ENCODE measurements at regions not wholly inside any gene's neighbourhood (a gene's known extent, or its start where the extent isn't known, plus 50 kb on each side); places are given as distances from the start of the nearest gene placed in this dataset.
"Not testable (repeated sequence)": the region's sequence is repeated elsewhere in the genome, so short reads cannot be mapped to it uniquely, and the experiment has no call there.

DNA sequence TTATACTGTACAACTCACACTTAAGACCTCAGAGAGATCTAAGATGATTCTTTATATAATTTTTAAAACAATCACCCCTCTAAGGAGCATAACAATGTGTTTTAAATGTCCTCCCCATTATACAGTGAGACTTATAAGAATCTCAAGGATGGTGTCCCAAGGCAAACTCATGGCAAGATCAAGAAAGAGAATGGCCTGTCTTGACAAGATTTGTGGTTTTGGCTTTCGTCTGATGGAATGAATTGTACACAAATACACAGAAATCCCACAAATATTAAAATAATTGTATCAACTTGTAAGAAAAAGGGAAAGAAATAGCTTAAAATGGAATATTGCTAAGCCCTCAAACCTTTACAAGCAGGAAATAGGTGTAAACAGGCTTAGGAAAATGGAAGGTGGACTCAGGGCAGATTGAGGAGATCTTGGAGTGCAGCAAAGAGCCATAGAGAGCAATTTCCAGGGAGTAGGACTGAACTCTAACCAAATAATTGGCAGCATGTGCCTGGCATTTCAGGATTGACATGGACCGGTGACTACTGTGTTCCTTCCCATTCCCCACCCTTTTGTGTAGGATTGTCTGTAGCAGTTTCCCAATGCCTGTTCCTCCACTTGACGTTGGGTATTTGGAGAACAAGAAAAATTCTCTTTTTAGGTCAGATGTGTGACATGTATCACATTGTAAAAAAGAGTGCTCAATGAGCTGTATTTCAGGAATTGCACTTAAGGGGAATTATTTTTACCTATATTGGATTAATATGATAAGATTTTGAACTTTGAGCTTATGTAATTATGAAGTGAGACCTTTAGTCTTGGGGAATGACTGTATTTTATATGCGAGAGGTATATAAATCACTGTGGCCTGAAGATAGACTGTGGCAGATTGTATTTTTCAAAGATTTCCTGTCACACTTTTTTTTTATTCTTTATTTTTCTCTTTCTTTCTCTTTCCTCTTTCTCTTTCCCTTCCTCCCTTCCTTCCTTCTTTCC, 317.8 kb upstream of the SLITRK3 start:
- no peak for DNase-seq

DNA sequence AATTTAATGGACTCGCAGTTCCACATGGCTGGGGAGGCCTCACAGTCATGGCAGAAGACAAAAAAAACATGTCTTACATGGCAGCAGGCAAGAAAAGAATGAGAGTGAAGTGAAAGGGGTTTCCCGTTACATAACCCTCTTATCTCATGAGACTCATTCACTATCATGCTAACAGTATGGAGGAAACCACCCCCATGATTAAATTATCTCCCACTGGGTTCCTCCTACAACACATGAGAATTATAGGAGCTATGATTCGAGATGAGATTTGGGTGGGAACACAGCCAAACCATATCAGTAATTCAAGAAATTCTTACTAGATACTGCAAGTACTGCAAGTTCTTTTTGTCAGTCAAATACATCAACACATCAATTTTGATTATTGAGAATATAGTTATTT, 311.4 kb upstream of the SLITRK3 start:
- DNase-seq, result no peak

DNA sequence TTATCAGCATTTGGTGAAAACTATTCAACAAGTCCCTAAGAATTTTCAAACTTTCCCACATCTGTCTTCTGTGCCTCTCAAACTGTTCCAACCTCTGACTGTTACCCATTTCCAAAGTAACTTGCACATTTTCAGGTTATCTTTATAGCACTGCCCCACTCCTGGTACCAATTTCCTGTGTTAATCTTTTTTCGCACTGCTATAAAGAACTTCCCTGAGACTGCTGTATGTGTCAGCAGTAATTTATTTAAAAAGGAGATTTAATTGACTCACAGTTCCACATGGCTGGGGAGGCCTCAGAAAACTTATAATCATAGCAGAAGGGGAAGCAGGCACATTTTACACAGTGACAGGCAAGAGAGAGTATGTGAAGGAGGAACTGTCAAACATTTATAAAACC, 310.9 kb upstream of the SLITRK3 start:
- no peak for DNase-seq

DNA sequence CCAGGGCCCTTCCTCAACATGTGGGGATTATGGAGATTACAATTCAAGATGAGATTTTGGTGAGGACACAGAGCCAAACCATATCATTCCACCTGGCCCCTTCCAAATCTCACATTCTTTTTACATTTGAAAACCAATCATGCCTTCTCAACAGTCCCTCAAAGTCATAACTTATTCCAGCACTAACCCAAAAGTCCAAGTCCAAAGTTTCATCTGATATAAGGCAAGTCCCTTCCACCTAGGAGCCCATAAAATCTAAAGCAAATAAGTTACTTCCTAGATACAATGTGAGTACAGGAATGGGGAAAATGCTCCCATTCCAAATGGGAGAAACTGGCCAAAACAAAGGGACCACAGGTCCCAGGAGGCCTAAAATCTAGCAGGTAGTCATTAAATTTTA, 309.5 kb upstream of the SLITRK3 start:
- DNase-seq, result no peak

DNA sequence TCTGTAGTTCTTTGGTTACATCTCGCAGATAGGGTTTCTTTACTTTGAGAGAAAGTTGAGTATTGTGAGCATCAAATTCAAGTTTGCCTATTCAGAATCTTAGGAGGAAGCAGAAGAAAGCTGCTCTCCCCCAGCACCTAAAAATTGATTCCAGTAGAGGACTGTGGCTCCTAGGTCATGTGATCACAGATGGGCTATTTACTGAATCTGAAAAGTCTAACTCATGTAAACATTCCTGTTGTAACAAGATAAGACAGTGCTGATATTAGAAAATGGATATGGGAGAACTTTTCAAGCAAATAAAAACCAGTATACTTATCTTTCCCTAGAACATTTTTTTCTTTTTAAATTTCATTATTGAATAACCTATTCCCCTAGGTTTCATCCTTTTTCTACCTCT, 308.4 kb upstream of the SLITRK3 start:
- DNase-seq, result no peak

DNA sequence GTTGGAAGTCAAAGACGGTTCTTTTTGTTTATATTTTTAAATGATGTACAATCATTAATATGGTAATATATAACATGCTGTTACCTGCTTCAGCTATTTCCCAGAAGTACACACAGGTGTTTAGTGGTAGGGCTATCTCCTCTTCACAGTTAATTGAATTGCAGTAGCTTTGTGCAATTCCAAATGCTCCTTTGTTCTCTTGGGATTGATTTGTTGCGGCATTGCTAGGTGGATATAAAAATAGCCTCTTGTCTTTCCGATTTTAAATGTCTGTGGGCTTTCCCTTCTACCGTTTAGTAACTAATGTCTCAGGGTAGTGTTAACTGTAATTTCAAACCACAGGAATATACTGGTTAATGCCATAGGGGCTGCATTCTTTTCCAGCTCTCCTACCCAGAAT, 307.6 kb upstream of the SLITRK3 start:
- DNase-seq, result no peak

DNA sequence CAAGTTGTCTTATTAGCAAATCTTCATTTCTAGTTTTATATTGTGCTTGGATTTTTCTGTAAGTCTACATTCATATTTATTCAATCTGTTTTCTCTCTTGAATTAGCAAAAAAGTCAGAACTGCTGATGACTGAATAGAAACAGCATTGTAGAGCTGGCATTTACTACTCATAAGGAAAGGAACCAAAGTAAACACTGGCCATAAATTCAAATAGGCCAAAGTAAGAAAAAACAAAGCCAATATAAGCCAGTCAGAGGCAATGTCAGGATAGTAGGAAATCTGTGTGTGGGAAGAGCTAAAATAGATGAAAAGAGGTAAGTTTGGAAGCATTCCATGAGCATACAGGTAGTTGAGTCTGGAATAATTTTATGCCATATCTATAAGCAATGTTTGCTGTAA, 307.2 kb upstream of the SLITRK3 start:
- DNase-seq, result no peak

DNA sequence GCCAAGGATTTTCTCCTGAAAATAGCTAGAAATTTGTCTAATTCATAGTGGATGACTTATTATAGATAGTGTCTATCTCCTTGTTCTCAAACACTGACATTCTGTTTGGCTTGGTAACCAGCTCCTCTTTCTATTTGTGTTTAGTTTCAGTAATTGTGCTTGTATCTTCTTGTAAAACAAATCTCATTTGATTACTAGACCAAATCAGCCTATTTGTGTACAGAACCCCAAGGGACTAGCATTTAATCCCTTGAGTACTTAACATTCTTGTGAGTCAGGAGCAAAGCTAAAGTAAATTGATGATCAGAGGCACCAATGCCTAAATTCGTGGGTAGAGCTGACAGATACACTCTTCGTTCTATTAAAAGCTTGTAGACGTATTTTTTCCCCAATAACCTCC, 306.5 kb upstream of the SLITRK3 start:
- DNase-seq, result no peak

DNA sequence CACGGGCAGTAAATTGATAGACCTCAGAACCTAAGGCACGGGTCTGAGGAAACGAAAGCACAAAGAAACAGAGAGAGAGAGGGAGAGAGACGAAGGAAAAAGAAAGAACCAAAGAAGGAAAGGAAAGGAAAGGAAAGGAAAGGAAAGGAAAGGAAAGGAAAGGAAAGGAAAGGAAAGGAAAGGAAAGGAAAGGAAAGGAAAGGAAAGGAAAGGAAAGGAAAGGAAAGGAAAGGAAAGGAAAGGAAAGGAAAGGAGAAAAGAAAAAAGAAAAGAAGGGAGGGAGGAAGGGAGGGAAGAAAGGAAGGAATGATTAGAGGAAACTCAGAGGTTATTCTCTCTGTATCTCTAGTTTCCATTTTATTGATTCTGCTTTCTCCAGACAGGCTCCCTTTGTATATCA, 302.6 kb upstream of the SLITRK3 start:
- DNase-seq, result not testable (repeated sequence)

DNA sequence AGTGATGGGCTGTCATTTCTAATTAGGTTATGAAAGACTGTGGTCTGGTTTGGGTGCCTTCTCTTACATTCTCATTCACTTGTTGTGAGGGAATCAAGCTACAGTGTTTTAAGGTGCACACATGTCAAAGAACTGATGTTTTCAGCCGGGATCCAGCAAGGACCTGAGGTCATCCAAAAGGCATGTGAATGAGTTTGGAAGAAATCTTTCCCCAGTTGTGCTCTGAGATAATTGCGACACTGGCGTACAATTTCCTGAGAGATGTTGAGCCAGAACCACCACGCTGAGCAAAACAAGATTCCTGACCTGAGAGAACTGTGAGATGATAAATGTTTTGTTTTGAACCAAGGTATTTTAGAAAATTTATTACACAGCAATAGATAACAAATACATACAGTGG, 295.3 kb upstream of the SLITRK3 start:
- peak; percentile 64 for DNase-seq

DNA sequence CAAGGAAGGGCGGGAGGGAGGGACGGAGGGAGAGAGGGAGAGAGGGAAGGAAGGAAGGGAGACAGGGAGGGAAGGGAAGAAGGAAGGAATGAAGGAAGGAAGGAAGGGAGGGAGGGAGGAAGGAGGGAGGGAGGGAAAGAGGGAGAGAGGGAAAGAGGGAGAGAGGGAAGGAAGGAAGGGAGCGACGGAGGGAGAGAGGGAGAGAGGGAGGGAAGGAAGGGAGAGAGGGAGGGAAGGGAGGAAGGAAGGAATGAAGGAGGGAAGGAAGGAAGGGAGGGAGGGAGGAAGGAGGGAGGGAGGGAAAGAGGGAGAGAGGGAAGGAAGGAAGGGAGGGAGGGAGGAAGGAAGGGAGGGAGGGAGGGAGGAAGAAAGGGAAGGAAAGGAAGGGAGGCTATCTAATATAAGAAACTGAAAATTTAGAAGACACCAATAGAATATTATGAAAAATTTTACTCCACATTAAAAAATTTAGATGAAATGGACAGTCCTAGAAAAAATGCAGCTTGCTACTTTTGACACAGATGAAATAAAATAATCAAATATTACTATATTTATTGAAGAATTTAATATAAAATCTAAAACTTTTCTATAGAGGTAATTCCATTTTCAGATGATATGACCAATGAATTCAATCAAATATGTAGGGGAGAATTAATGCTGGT, 280.3 kb upstream of the SLITRK3 start:
- no peak for DNase-seq

DNA sequence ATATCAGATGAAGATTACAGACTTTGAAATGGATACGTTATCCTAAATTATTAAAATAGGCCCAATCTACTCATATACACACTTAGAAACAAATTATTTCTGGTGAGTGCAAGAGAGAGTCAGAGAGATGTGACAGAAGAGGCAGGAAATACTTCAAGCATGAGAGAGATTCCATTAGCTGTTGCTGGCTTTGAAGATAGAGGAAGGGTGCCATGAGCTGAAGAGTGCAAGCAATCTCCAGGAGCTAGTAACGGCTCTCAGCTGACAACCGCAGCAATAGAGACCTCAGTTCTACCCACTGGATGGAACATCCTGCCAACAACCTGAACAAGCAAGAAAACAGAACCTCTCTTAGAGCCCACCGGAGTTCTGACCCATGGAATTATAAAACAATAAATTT, 270.7 kb upstream of the SLITRK3 start:
- DNase-seq, result peak; percentile 80

DNA sequence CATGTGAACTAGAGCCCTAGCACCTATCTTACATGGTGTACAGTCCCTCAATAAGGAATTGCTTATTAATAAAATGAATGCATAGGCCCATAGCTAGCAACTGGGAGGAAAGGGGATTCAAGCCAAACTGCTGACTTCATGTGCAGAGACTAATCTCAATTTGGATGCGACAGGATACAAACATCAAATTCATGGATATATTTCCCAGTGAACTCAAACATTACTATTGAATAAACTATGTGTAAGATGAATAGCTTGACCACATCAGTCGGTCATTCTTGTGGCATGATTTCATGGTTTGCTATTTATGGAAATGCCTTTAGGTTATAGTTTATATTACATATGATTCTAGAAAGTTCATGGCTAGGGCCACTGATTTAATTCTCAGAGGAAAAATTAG, 268.6 kb upstream of the SLITRK3 start:
- DNase-seq, result peak; percentile 92

DNA sequence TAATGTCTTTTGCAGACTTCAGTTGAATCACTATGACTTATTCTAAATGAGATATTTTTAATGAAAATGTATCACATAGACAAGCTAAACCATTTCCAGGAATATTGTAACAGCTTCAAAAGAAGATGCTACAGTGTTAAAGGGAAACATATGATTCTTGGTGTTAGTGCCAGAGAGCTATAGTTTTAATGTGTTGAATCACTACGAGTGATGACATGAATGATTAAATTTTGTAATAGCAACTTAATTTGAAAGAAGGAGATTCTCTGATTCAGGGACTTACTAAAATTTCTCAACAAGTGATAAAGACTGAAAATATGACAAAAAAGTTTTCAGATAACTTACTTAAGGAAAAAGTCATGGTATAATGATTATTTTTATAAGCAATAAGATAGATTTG, 267.3 kb upstream of the SLITRK3 start:
- DNase-seq, result peak; percentile 90

DNA sequence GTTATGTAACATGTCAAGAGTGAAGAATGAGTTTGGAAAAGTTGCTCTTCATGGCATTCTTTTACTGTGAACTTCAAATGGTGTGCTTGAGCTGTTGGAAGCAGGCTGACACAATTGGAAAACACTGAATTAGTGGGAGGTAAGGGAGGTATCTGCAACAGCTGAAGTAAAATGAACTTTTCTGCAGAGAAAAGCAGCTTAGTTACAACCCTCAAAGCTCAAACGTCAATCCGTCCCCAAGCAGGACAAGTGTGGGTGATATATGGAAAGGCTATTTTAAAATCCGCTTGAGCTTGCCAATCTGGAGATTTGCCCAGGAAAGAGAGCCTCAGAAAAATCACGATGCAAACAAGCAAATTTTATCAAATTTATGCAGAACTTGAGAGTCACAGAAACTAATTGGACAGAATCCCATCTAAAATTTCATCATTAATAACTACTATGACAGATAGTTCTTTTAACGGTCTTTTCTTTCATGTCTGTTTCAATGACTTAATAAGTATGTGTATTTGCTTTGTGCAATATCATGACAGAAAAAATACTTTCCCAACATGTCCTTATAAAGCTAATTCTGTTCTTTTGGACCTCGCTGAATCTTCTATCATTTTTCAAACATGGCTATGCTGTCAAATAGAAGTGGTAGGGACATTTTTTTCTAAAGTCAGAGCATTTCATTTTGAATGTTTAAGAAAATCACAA, 266.6 kb upstream of the SLITRK3 start:
- DNase-seq, result peak; percentile 54

DNA sequence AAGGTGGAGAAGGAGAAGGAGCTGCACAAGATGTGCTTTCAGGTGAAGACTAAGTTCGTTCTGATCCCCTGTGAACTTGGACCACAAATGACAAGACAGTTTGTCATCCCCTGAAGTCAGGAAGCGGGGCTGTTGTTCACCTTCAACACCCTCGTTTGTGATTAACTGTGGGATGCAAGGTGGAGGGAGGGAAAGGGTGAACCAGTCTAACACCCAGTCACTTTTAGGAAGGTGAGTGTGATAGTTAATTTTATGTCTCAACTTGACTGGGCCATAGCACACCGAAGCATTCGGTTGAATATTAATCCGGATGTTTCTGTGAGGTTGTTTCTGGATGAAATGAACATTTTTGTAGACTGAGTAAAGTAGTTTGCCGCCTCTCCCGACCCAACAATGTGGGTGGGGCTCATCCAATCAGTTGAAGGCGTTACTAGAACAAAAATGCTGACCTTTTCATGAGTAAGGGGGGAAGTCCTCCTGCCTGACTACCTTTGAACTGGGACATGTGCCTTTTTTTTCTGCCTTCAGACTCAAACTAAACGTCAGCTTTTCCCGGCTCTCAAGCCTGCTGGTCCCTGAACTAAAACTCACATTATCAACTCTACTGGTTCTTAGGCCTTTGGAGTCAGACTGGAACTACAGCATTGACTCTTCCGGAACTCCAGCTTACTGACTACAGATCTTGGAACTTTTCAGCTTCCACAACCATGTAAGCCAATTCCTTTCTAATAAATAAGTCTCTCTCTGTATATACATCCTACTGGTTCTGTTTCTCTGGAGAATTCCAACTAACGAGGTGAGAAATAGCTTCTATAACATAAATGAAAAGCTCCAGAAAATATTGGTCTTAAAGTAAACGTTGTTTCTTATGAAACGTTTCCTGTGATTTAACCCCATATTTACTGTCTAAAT, 264.0 kb upstream of the SLITRK3 start:
- no peak for DNase-seq

DNA sequence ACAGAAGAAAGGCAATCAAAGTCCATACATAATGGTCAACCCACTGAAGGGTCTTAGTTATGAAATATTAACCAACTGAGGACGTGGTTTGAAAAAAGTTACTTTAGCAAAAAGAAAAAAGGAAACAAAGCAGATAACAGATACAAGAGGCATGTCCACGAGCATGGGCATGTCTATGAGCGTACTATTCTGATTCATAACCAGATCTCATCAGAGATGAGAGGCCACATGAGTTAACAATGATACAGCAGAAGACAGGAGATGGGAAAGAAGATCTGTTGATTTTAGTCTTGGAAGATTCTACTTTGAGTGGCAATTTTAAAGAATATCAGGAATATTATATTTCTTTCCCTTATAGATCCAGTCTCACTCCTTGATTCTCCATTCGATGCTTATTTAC, 262.9 kb upstream of the SLITRK3 start:
- no peak for DNase-seq

DNA sequence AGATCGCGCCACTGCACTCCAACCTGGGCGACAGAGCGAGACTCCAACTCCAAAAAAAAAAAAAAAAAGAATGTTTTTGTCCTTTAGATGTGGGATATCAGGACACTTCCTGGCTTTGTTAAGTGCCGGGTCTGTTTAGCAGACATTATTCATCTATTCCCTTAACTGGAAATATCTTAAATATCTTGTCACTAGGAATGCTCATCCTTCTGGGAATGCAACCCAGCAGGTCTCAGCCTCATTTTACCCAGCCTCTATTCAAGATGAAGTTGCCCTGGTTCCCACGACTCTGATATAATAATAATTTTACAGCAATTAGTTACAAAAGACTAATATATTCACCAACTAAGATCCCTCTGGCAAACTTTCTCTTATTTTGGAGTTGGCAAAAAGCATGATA, 260.9 kb upstream of the SLITRK3 start:
- DNase-seq, result no peak

DNA sequence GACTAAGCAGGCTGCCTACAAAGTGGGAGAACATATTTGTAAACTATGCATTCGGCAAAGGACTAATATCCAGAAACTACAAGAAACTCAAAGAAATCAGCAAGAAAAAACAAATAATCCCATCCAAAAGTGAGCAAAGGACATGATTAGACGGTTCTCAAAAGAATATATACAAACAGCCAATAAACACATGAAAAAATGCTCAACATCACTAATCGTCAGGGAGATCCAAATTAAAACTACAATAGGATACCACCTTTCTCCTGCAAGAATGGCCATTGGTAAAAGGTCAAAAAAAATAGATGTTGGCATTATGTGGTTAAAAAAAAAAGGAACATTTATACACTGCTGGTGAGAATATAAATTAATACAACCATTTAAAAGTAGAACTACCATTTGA, 259.6 kb upstream of the SLITRK3 start:
- DNase-seq, result no peak

DNA sequence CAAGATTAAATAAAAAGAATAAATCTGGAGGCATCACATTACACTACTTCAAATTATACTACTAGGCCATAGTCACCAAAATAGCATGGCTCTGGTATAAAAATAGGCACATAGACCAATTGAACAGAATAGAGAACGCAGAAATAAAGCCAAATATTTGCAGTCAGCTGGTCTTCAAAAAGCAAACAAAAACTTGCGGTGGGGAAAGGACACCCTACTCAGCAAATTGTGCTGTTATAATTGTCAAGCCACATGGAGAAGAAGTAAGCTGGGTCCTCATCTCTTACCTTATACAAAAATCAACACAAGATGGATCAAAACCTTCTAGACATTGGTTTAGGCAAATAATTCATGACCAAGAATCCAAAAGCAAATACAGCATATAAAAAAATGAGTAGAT, 259.2 kb upstream of the SLITRK3 start:
- DNase-seq, result no peak

DNA sequence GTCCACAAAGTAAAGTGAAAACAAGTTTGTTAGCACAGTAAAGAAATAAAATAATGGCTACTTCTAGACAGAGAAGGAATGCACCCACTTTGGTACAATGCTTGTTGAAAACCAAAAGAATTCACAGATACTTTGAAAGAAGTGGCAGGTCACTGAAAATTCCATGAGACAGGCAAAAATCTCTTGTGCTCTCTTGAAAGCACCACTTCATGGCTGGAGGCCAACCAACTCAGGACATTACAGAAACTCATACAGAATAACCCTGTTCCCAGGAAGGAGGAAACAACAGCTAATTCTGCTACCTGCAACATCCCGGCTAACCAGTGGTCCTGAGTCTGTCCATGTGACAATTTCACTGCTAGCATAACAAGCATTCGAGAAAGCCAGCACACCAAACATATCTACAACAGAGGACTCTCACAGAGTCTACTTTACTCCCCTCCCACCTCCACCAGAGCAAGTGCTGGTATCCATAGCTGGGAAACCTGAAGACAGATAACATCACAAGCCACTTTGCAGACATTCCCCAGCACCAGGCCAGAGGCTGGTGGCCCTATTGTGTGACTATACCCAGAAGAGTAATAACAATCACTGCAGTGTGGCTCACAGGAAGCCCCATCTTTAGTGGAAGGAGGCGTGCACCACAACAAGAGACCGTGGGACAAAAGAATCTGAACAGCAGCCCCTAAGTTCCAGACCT, 255.3 kb upstream of the SLITRK3 start:
- no peak for DNase-seq

DNA sequence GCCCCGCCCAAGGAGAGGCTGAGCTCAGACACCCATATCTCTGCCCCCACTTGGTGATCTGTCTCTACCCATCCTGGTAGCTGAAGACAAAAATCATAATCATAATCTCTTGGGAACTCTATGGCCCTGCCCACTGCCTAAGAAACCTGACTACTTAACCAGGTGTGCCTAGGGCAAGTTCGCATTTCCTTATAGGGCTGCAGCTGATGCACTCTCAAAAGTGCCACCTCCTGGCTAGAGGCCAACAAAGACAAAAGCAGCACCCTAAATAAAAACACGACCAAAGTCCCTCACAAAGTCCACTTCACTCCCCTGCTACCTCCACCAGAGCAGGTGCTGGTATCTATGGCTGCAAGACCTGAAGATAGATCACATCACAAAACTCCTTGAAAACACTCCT, 250.4 kb upstream of the SLITRK3 start:
- DNase-seq, result no peak
